ENCODE measurements at regions not wholly inside any gene's neighbourhood (a gene's known extent, or its start where the extent isn't known, plus 50 kb on each side); places are given as distances from the start of the nearest gene placed in this dataset.

DNA sequence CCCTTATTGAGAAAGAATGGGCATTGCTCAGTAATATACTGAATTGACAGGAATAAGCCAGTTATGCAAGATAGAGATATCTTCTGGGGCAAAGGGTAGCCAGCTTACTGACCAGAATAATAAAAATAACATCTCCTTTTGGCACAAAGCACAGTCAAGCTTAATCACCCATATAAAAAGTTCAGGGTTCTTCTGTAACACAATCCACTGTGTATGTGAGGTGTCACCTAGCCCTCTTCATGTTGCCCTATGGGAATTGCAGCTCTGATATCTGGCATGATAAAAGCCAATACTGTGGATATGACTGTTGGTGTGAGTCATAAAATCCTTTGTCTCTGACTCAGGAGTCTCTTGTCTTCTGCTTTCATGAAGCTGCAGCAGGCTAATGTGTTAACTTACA, 90.8 kb downstream of the DSEL start:
- no peak for TF ChIP-seq POLR2AphosphoS5 (IDR thresholded peaks at IDR 0.05; ENCODE audit: low read depth, low read length)
- TF ChIP-seq, protein P1, sequence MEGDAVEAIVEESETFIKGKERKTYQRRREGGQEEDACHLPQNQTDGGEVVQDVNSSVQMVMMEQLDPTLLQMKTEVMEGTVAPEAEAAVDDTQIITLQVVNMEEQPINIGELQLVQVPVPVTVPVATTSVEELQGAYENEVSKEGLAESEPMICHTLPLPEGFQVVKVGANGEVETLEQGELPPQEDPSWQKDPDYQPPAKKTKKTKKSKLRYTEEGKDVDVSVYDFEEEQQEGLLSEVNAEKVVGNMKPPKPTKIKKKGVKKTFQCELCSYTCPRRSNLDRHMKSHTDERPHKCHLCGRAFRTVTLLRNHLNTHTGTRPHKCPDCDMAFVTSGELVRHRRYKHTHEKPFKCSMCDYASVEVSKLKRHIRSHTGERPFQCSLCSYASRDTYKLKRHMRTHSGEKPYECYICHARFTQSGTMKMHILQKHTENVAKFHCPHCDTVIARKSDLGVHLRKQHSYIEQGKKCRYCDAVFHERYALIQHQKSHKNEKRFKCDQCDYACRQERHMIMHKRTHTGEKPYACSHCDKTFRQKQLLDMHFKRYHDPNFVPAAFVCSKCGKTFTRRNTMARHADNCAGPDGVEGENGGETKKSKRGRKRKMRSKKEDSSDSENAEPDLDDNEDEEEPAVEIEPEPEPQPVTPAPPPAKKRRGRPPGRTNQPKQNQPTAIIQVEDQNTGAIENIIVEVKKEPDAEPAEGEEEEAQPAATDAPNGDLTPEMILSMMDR (IDR thresholded peaks at IDR 0.05; ENCODE audit: control extremely low read depth in 1 of 3, insufficient read depth in 1 of 3, low read depth in 1 of 3, low read length in 3 of 3) = no peak
- no peak for TF ChIP-seq EZH2 (IDR thresholded peaks at IDR 0.05; ENCODE audit: low read depth, low read length, severe bottlenecking)
- TF ChIP-seq PHF8 (conservative IDR thresholded peaks at IDR 0.05; ENCODE audit: low read depth, low read length) = no peak

Measured in H1 (cell line).